ENCODE measurements at regions not wholly inside any gene's neighbourhood (a gene's known extent, or its start where the extent isn't known, plus 50 kb on each side); places are given as distances from the start of the nearest gene placed in this dataset.
A peak's percentile ranks its signal among the peaks of the same experiment; 100 is the strongest.
"Not testable (repeated sequence)": the region's sequence is repeated elsewhere in the genome, so short reads cannot be mapped to it uniquely, and the experiment has no call there.

DNA sequence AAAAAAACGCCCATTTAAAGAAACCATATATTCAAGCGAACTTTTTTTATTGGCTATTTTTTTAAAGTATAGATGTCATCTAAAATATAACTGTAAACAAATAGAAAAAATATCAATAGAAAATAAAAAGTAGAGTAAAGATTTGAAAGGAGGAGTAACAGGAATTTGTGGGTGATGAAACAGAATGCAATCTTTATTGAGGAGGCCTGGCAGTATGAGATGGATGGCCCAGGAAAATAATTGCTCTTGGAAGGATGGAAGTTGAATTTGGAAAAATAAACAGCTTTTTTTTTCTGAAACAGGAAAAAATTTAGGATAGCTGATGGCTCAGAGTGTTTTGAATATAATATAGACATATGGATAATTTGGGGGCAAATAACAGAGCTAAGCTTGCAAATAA lies 219.0 kb downstream of the CASP12 start:
- ChIA-PET POLR2A (ENCODE audit: unreplicated experiment) (no interaction called here), CTCF (no interaction called here)
- H3K4me1 ChIP-seq (ENCODE audit: insufficient read depth, low read length) = no peaks in the 10 kb centered on the region
- no peak overlapping the region for H2AFZ ChIP-seq (ENCODE audit: low read length)
- no peaks in the 10 kb centered on the region for H3K27me3 ChIP-seq (ENCODE audit: low read length)
- H3K9me3 ChIP-seq (ENCODE audit: low read length) = no peaks in the 10 kb centered on the region
- H3K36me3 ChIP-seq (ENCODE audit: low read depth, low read length) = no peaks in the 10 kb centered on the region
- intact Hi-C loops (cut with micrococcal nuclease) = no loop called here
- H3K4me3 ChIP-seq (ENCODE audit: low read length) = no peak overlapping the region
- no peak for ATAC-seq
- no peak overlapping the region for H3K4me2 ChIP-seq (ENCODE audit: low read length)
- DNase-seq = no peak
- no peaks in the 10 kb centered on the region for H3F3A ChIP-seq (ENCODE audit: low read length, unreplicated experiment)
- no peaks in the 10 kb centered on the region for H3K79me2 ChIP-seq (ENCODE audit: low read length)
- H3K9me2 ChIP-seq (replicated peaks; ENCODE audit: low read length) = no peaks in the 10 kb centered on the region
- no TSS peak for BruUV-seq (replicated peaks)
- TF ChIP-seq EZH2 (IDR thresholded peaks at IDR 0.05; ENCODE audit: low read length, unreplicated experiment) (no peak), EZH2phosphoT487 (IDR thresholded peaks at IDR 0.05; ENCODE audit: borderline replicate concordance, low read length) (no peak), CTCF (conservative IDR thresholded peaks at IDR 0.05; ENCODE audit: low read depth, low read length) (no peak)
- H3K27ac ChIP-seq (ENCODE audit: low read length) = no peak overlapping the region
- no peak overlapping the region for H3K9ac ChIP-seq (ENCODE audit: low read length)
- H4K20me1 ChIP-seq (ENCODE audit: low read length) = no peaks in the 10 kb centered on the region

- CTCF ChIA-PET = no interaction called here
- no peaks in the 10 kb centered on the region for H3K27me3 ChIP-seq (ENCODE audit: low read length)
- no peaks in the 10 kb centered on the region for H3K36me3 ChIP-seq (ENCODE audit: low read depth, low read length)
- POLR2A ChIA-PET (ENCODE audit: unreplicated experiment) = no interaction called here
- ATAC-seq = peak; percentile 84
- TF ChIP-seq CTCF (conservative IDR thresholded peaks at IDR 0.05; ENCODE audit: low read depth, low read length) (no peak), EZH2phosphoT487 (IDR thresholded peaks at IDR 0.05; ENCODE audit: borderline replicate concordance, low read length) (no peak), EZH2 (IDR thresholded peaks at IDR 0.05; ENCODE audit: low read length, unreplicated experiment) (no peak)
- H3K9me2 ChIP-seq (replicated peaks; ENCODE audit: low read length) = no peaks in the 10 kb centered on the region
- no peak overlapping the region for H3K4me3 ChIP-seq (ENCODE audit: low read length)
- peak; percentile 32 for DNase-seq
- no peak overlapping the region for H3K9ac ChIP-seq (ENCODE audit: low read length)
- no TSS peak for BruUV-seq (replicated peaks)
- H3K4me2 ChIP-seq (ENCODE audit: low read length) = no peak overlapping the region
- H3F3A ChIP-seq (ENCODE audit: low read length, unreplicated experiment) = no peaks in the 10 kb centered on the region
- intact Hi-C loops (cut with micrococcal nuclease) = no loop called here
- no peaks in the 10 kb centered on the region for H3K9me3 ChIP-seq (ENCODE audit: low read length)
- no peaks in the 10 kb centered on the region for H3K4me1 ChIP-seq (ENCODE audit: insufficient read depth, low read length)
- no peaks in the 10 kb centered on the region for H3K79me2 ChIP-seq (ENCODE audit: low read length)
- H3K27ac ChIP-seq (ENCODE audit: low read length) = no peak overlapping the region
- H4K20me1 ChIP-seq (ENCODE audit: low read length) = no peaks in the 10 kb centered on the region
- H2AFZ ChIP-seq (ENCODE audit: low read length) = no peak overlapping the region
These were observed 219.9 kb downstream of the CASP12 start for GRCh38 chr11:104678408-104678807.

GRCh38 chr11:104677069-104677468 lies 221.2 kb downstream of the CASP12 start:
- H3K27me3 ChIP-seq (ENCODE audit: low read length); H2AFZ ChIP-seq (ENCODE audit: low read length); DNase-seq; H3K4me1 ChIP-seq (ENCODE audit: insufficient read depth, low read length); H3K79me2 ChIP-seq (ENCODE audit: low read length); H3K4me2 ChIP-seq (ENCODE audit: low read length); H3K36me3 ChIP-seq (ENCODE audit: low read depth, low read length); POLR2A ChIA-PET (ENCODE audit: unreplicated experiment); H3K9ac ChIP-seq (ENCODE audit: low read length); H3F3A ChIP-seq (ENCODE audit: low read length, unreplicated experiment); CTCF ChIA-PET; H3K9me2 ChIP-seq (replicated peaks; ENCODE audit: low read length); H3K27ac ChIP-seq (ENCODE audit: low read length); H3K9me3 ChIP-seq (ENCODE audit: low read length); intact Hi-C loops (cut with micrococcal nuclease); BruUV-seq (replicated peaks); ATAC-seq; H3K4me3 ChIP-seq (ENCODE audit: low read length); H4K20me1 ChIP-seq (ENCODE audit: low read length): not testable (repeated sequence)

Data from PC-3 (cell line).